Peyer's patch (tissue), 4 donors: ENCODE measurements at regions not wholly inside any gene's neighbourhood (a gene's known extent, or its start where the extent isn't known, plus 50 kb on each side); places are given as distances from the start of the nearest gene placed in this dataset.
A peak's percentile ranks its signal among the peaks of the same experiment; 100 is the strongest.

Experiments
- DNase-seq, 3 donors: peaks; one replicate each; pipeline ENCODE4 v3.0.0-alpha.2; 2017 to 2019
- H3K27ac ChIP-seq, 4 donors: fragments of 200-600 bp; sonication (generic); one replicate each; pipeline ENCODE4 v1.5.1; 2016 to 2019
- H3K27me3 ChIP-seq, 2 donors: fragments of 200-600 bp; sonication (generic); one replicate each; pipeline ENCODE4 v1.5.1; 2019
- H3K36me3 ChIP-seq, 3 donors: fragments of 200-600 bp; sonication (generic); one replicate each; pipeline ENCODE4 v1.5.1; 2016 to 2019
- H3K4me1 ChIP-seq, 4 donors: fragments of 200-600 bp; sonication (generic); one replicate each; pipeline ENCODE4 v1.5.1; 2016 to 2019
- H3K4me3 ChIP-seq, 4 donors: fragments of 200-600 bp; sonication (generic); 1 replicate in 3 of 4; 2 replicates in 1 of 4; pipeline ENCODE4 v1.5.1; 2016 to 2019; ENCODE audit warnings: mild to moderate bottlenecking in 1 of 4
- H3K9me3 ChIP-seq, 4 donors: fragments of 200-600 bp; sonication (generic); one replicate each; pipeline ENCODE4 v1.5.1; 2016 to 2019; ENCODE audit warnings: mild to moderate bottlenecking in 1 of 4
- POLR2A ChIP-seq, 2 donors: fragments of 450-650 bp; IDR thresholded peaks; one replicate each; pipeline ENCODE4 v1.5.1; 2017; ENCODE audit warnings: antibody characterized with exemption in 2 of 2, mild to moderate bottlenecking in 2 of 2, moderate library complexity in 2 of 2
- TF ChIP-seq, protein P1 (sequence below), 6 experiments: fragments of 450-650 bp in 4 of 6; fragments of 200-600 bp in 2 of 6; sonication (generic) in 1 of 6; IDR thresholded peaks; one replicate each; pipeline ENCODE4 v1.5.1; 2017 to 2019; ENCODE audit warnings: antibody characterized with exemption in 6 of 6, mild to moderate bottlenecking in 3 of 6, moderate library complexity in 1 of 6

DNA sequence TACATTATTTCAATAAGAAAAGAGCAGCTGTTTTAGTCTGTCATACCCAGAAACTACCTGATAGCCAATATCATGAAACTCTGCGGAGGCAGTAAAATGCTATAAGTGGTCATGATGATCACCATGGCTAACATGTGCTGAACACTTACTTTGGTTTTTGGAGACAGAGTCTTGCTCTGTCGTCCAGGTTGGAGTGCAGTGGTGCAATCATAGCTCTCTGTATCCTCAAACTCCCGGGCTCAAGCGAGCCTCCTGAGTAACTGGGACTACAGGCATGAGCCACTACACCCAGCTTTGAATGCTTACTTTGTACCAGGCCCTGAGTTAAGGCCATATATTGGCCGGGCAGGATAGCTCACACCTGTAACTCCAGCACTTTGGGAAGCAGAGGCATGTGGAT lies 101.2 kb upstream of the DHX40 start:
- Histone ChIP-seq H3K4me3 (no peak overlapping the region), H3K27ac (peak overlapping the region in 1 of 4 donors; percentile 21), H3K9me3 (no peaks in the 10 kb centered on the region), H3K4me1 (peaks cover 0 to 11% (median 0%) of the 10 kb centered on the region in 4 donors), H3K36me3 (no peaks in the 10 kb centered on the region), H3K27me3 (no peaks in the 10 kb centered on the region)
- no peak for DNase-seq
- TF ChIP-seq, protein P1, sequence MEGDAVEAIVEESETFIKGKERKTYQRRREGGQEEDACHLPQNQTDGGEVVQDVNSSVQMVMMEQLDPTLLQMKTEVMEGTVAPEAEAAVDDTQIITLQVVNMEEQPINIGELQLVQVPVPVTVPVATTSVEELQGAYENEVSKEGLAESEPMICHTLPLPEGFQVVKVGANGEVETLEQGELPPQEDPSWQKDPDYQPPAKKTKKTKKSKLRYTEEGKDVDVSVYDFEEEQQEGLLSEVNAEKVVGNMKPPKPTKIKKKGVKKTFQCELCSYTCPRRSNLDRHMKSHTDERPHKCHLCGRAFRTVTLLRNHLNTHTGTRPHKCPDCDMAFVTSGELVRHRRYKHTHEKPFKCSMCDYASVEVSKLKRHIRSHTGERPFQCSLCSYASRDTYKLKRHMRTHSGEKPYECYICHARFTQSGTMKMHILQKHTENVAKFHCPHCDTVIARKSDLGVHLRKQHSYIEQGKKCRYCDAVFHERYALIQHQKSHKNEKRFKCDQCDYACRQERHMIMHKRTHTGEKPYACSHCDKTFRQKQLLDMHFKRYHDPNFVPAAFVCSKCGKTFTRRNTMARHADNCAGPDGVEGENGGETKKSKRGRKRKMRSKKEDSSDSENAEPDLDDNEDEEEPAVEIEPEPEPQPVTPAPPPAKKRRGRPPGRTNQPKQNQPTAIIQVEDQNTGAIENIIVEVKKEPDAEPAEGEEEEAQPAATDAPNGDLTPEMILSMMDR (IDR thresholded peaks at IDR 0.05), result no peak
- TF ChIP-seq POLR2A (IDR thresholded peaks at IDR 0.05), result no peak

DNA sequence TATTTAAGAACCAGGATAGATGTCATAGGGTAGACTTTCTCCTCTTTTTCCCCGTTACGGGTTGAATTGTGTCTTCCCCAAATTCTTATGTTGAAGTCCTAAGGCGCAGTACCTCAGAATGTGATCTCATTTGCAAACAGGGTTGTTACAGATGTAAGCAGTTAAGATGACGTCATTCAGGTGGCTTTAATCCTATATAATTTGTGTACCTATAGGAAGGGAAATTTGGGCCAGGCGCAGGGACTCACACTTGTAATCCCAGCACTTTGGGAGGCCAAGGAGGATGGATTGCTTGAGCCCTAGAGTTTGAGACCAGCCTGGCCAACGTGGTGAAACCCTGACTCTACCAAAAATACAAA lies 99.5 kb upstream of the DHX40 start:
- TF ChIP-seq, protein P1 (IDR thresholded peaks at IDR 0.05), result no peak
- no peak for DNase-seq
- Histone ChIP-seq H3K4me1 (peaks cover 0 to 11% (median 0%) of the 10 kb centered on the region in 4 donors), H3K36me3 (no peaks in the 10 kb centered on the region), H3K27ac (peak overlapping the region in 1 of 4 donors; percentile 65), H3K9me3 (no peaks in the 10 kb centered on the region), H3K4me3 (no peak overlapping the region), H3K27me3 (no peaks in the 10 kb centered on the region)

- no peak for TF ChIP-seq POLR2A (IDR thresholded peaks at IDR 0.05)
- TF ChIP-seq, protein P1 (IDR thresholded peaks at IDR 0.05), result no peak
Measured at GRCh38 chr17:59466946-59467801, 98.2 kb upstream of the DHX40 start.

GRCh38 chr17:59469786-59470485 lies 95.5 kb upstream of the DHX40 start:
- no peak overlapping the region for H3K27ac ChIP-seq
- no peak overlapping the region for H3K4me3 ChIP-seq
- H3K4me1 ChIP-seq, result no peaks in the 10 kb centered on the region
- DNase-seq, result no peak
- no peaks in the 10 kb centered on the region for H3K9me3 ChIP-seq
- TF ChIP-seq, protein P1 (IDR thresholded peaks at IDR 0.05), result no peak
- no peak for TF ChIP-seq POLR2A (IDR thresholded peaks at IDR 0.05)
- H3K27me3 ChIP-seq, result no peaks in the 10 kb centered on the region
- H3K36me3 ChIP-seq, result no peaks in the 10 kb centered on the region

More at GRCh38 chr17:59466946-59467801, 98.2 kb upstream of the DHX40 start:
- H3K4me3 ChIP-seq, result no peak overlapping the region
- H3K4me1 ChIP-seq, result peaks cover 0 to 11% (median 0%) of the 10 kb centered on the region in 4 donors
- no peaks in the 10 kb centered on the region for H3K36me3 ChIP-seq
- H3K9me3 ChIP-seq, result no peaks in the 10 kb centered on the region
- no peak overlapping the region for H3K27ac ChIP-seq
- H3K27me3 ChIP-seq, result no peaks in the 10 kb centered on the region
- DNase-seq, result no peak

DNA sequence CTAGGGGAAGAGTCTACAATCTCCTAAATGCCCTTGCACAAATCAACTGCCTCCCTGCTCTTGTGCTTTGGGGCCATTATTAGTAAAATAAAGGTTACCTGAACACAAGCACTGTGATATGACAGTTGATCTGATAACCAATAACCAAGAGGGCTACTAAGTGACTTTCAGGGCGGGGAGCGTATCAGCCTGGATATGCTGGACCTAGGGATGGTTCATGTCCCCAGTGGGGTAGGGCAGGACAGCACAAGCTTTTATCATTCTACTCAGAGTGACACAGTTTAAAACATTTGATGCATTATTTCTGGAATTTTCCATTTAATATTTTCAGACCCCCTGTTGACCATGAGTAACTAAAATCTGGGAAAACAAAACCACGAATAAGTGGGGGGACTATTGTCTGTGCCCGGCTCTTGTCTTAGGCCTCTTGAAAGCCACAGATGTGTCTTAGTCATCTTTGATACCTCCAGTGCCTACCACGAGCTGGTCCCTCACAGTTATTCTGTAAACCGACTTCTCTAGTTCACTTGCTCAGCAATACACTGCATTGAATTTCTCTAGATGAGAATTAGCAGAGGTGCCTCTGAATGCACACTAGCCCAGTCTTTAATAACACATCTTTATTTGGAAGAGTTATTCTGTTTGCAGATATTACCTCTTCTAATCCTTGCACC lies 94.6 kb upstream of the DHX40 start:
- no peak overlapping the region for H3K27ac ChIP-seq
- no peaks in the 10 kb centered on the region for H3K9me3 ChIP-seq
- no peaks in the 10 kb centered on the region for H3K27me3 ChIP-seq
- TF ChIP-seq, protein P1 (IDR thresholded peaks at IDR 0.05), result no peak
- TF ChIP-seq POLR2A (IDR thresholded peaks at IDR 0.05), result no peak
- no peak for DNase-seq
- H3K36me3 ChIP-seq, result no peaks in the 10 kb centered on the region
- no peaks in the 10 kb centered on the region for H3K4me1 ChIP-seq
- no peak overlapping the region for H3K4me3 ChIP-seq
